NCI-H82 treated with DMSO at 0.1 percent for 48 hours (cell line): ENCODE measurements at regions not wholly inside any gene's neighbourhood (a gene's known extent, or its start where the extent isn't known, plus 50 kb on each side); places are given as distances from the start of the nearest gene placed in this dataset.
"Not testable (repeated sequence)": the region's sequence is repeated elsewhere in the genome, so short reads cannot be mapped to it uniquely, and the experiment has no call there.

Source experiments
- DNase-seq: peaks from one replicate; lab custom pipeline; 2025; ENCODE audit not compliant: unreplicated experiment; lab: John Stamatoyannopoulos, UW

- DNase-seq = not testable (repeated sequence)
These were observed 86.5 kb downstream of the XCL2 start for GRCh38 chr1:168457296-168457695.

GRCh38 chr1:168455764-168456163 is 88.0 kb downstream of the XCL2 start:
- DNase-seq = no peak

GRCh38 chr1:168454211-168454815 is 89.5 kb downstream of the XCL2 start:
- no peak for DNase-seq

DNA sequence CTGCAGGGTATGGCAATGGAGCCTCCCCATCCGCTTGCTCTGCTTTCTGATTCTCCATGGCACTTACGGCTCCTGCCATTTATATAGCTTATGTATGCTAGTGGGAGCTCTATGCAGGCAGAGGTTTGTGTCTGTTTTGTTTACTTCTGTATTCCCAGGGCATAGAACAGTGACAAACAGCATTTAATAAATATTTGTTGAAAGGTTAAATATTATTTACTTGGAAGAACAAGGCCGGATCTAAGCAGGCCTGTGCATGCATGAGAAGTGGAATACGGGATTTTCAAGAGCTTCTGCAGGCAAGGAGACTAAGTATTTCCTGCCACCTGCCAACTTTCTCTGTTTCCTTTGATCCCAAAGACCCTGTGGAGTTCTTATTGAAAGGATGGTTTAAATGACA is 90.7 kb downstream of the XCL2 start:
- DNase-seq = no peak

GRCh38 chr1:168452329-168452728 is 91.5 kb downstream of the XCL2 start:
- DNase-seq = no peak

DNA sequence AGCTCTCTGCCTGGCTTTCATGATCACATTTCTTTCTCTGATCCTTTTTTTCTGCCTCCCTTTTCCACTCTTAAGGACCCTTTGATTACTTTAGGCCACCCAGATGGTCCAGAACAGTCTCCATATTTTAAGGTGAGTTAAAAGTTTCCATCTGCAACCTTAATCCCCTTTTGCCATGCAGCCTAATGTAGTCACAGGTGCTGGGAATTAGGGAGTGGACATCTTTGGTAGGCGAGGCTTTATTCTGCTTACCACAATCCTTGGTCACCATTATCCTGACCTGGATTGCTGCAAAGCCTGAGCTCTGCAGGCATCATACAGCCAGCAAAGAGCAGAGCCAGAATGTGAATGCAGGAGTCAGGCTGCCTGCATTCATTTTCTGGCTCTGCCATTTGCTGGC is 95.9 kb downstream of the XCL2 start:
- no peak for DNase-seq

DNA sequence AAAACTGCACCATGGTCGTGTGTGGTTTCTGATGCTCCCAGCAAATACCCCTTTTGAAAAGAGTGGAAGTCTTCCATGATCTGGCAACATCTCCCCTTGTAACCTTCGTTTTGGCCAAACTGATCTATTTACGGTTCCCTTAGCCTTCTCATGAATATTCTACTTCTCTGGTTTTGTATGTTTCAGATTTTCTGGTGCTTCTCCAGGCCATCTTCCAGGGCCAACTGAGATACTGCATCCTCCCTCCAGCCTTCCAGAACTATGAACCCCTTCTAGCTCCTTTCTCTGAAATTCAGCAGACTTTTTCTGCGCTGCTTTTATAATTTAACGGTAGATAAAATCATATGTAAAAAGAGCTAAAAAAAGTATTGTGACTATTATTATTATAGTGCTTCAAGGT is 97.7 kb downstream of the XCL2 start:
- no peak for DNase-seq

- no peak for DNase-seq
These were observed 99.9 kb downstream of the XCL2 start for GRCh38 chr1:168443899-168444298.

GRCh38 chr1:168443356-168443755 is 100.4 kb downstream of the XCL2 start:
- no peak for DNase-seq

DNA sequence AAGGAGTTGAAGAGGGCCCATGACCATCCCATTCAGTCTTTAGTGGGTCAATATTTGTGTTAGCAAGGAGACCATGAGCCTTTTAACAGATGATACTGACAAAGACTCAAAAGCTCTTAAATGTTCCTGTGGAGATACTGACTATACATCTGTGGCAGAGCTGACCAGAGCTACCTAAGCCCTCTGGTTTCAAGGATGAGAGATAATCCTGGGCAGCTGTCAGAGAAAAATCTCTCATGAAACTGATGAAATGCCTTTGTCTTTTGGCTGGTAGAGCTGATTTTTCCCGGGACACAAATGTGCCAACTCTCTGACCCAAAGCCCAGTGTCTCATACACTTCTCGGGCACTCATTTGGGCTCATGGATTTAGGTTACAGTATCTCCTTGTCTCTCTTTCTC is 100.9 kb downstream of the XCL2 start:
- peak; percentile 65 for DNase-seq

DNA sequence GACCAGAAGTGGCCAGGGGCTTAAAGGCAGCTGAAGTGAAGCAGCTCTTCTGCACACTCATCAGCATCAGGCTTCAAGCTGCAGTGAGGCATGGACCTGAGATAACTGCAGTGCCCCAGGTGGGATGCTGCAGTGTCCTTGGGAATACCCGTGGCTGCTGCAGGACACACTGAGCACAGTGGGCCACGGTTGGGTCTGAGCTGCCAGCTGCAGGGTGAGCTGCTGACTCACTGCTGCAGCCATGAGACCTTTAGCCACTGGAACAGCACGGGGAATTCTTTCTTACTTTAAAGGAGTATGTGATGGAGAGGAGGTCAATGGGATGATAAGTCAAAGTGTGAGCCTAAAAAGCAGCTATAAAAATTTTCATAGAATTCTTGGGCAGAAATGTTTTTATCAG is 102.1 kb downstream of the XCL2 start:
- DNase-seq = no peak

GRCh38 chr1:168439456-168440375 is 104.1 kb downstream of the XCL2 start:
- DNase-seq = peak; percentile 81

DNA sequence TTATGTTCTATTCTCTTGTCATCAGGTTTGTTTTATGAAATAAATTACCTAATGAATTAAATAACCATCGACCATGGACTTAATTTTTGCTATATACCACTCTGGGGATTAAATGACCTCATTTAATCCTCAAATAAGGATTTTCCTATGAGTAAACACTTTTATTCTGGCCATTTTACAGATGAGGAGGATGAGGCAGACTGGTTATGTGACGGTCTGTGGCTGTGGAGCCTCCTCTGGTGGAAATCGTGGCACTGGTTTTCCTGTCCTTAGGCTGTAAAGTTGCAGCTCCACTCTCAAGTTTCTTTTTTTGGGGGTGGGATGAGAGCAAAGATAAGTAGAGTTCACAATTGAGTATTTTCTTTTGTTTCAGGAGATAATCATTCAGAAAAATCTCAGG is 105.2 kb downstream of the XCL2 start:
- DNase-seq = no peak

GRCh38 chr1:168437821-168438220 is 106.0 kb downstream of the XCL2 start:
- DNase-seq = no peak

DNA sequence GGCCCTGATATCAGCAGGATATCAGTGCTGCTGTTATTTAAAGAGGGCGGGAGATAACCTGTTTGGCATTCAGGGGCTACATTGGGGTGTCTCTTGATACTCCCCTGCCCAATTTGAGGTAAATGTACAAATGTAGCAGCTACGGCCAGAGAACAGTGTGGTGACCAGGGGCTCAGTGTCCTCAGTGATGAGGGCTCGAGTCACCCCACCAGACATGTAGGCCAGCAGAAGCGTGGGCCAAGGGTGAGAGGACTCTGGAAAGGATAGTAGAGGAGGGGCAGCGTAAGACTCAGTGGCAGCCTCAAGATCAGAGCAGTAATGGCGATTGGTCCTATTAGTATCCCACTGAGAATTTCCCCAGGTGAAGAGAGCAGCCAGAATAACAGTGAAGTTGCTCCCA is 108.4 kb downstream of the XCL2 start:
- no peak for DNase-seq

- no peak for DNase-seq
These were observed 110.6 kb downstream of the XCL2 start for GRCh38 chr1:168433238-168433637.

- DNase-seq = no peak
These were observed 111.9 kb downstream of the XCL2 start for GRCh38 chr1:168431882-168432281.

DNA sequence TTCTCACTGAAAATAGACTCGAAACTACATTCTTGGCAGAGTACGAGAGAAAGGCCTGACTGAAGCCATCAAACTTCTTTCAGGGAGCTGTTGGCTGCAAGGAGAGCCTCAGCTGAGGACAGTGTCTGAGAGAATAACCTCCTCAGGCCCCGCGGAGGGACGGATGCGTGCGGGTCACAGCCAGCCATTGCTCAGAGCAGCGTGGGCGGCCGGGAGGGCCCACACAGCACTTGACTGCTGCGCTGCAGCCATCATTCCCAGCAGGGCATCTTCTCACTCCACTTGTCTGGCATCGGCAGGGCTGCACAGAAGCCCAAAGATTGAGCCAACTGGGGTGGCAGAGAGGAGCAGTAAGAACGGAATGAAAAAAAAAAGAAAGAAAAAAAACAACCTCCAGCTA is 113.5 kb downstream of the XCL2 start:
- DNase-seq = no peak

DNA sequence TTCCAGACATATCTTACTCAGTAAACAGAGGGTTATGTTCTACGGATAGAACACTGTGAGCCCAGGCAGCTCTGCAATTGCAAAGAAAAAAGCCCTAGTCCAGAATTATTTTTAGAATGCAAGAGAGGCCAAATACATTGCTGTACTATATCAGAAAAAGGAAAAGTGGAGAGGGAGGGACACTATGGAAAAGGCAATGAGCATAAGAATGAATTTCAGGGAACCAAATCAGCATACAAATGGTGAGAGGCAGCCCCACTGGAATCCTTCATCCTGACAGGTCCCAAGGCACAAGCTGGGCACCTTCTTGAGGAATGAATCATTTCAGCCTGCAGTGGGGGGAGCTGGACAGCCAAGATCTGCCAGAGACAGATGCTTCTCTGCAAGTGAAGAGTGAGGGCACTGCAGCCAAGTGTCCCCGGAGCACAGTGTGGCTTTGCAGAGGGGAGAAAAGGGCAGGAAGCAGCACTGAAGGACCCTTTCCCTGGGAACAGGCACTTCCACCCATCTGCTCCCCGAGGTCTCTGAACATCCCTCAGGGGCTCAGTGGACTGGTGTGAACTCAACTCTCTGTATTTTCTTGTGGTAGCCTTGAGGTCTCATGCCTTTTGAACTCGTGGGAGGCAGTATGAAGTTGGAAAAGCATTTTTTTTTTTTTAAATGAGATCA is 115.6 kb downstream of the XCL2 start:
- no peak for DNase-seq

DNA sequence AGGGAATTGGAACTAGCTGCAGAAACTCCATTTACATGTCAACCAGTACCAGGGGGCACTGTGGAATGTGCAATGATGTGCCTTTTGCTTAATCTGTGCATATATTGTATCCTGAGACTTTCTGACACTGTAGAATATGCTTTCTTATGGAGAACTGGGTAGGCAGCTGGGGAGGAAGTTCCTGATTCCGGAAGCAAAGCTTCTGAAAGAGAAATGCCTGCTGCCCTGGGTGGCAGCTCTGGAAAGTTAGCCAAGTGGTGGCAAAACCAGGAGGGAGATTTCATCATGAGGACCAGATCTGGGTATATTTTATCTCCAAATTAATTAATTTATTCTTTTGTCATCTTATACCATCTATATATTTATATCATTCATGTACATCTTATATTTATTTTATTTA is 116.7 kb downstream of the XCL2 start:
- DNase-seq = no peak

GRCh38 chr1:168424281-168424680 is 119.5 kb downstream of the XCL2 start:
- no peak for DNase-seq

DNA sequence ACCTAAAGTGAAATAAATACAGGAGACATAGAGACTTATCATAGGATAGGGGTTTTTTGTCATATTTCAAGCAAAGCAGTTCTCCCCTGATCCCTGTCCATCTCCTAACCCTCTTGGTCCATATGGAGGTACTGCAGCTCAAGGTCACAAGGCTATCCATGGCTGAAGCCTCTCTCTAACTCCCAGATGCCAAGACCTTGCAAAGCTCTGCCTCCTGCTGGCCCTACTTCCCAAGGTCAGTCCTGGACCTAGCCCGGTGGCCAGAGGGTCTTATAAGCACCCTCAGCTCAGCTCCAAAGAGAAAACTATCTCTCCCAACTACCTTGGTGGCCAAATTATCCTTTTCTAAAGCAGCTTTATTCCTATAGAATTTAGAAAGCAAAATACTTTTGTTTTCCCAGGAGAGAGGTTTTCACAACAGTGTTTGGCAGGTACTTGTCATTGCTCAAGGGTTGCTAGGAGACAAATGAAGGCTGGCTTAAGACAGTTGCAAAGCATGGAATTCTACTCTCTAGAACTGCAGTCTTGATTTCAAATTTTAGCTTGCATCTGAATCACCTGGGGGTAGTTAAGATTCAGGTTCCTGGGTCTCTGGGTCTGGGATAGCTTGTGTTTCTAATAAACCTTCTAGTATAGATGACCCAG is 121.5 kb downstream of the XCL2 start:
- DNase-seq = no peak
